ENCODE measurements at regions not wholly inside any gene's neighbourhood (a gene's known extent, or its start where the extent isn't known, plus 50 kb on each side); places are given as distances from the start of the nearest gene placed in this dataset.

GRCh38 chr12:83574142-83574541, 887.4 kb downstream of the TMTC2 start:
- Histone ChIP-seq H3K23me2 (ENCODE audit: low read depth, low read length) (no peaks in the 10 kb centered on the region), H2AFZ (ENCODE audit: low read length) (no peak overlapping the region), H3K4me3 (ENCODE audit: extremely low read depth in 1 of 4, insufficient read depth in 2 of 4, low read depth in 3 of 4, low read length in 4 of 4) (no peak overlapping the region), H4K5ac (ENCODE audit: insufficient read length, low read depth, low read length) (no peak overlapping the region), H3K14ac (ENCODE audit: insufficient read length) (no peak overlapping the region), H3K79me1 (ENCODE audit: low read depth, low read length) (no peaks in the 10 kb centered on the region), H3K9ac (replicated peaks in 1 of 4; ENCODE audit: extremely low read depth in 1 of 4, low read depth in 3 of 4, low read length in 3 of 4) (no peak overlapping the region), H3K56ac (replicated peaks; ENCODE audit: insufficient read length, low read depth, low read length) (no peak overlapping the region), H3K4me1 (replicated peaks in 1 of 4; ENCODE audit: control insufficient read depth in 3 of 4, insufficient read depth in 4 of 4, low read length in 3 of 4) (no peaks in the 10 kb centered on the region), H4K20me1 (replicated peaks in 1 of 2; ENCODE audit: control insufficient read depth in 1 of 2, insufficient read depth in 2 of 2, low read length in 2 of 2) (no peaks in the 10 kb centered on the region), H3K18ac (ENCODE audit: extremely low read depth, low read length) (no peak overlapping the region), H2BK5ac (ENCODE audit: low read depth, low read length) (no peak overlapping the region), H3K36me3 (ENCODE audit: control insufficient read depth in 2 of 4, insufficient read depth in 4 of 4, low read length in 3 of 4) (no peaks in the 10 kb centered on the region), H4K8ac (ENCODE audit: extremely low read depth, insufficient read depth, low read length) (no peak overlapping the region), H2AK5ac (ENCODE audit: low read depth, low read length) (no peak overlapping the region), H3K4ac (replicated peaks; ENCODE audit: insufficient read length, low read depth, low read length) (no peak overlapping the region), H2BK20ac (ENCODE audit: low read length) (no peak overlapping the region), H3K4me2 (ENCODE audit: insufficient read depth in 1 of 2, low read depth in 2 of 2, low read length in 2 of 2) (no peak overlapping the region), H2BK120ac (replicated peaks; ENCODE audit: low read depth, low read length) (no peak overlapping the region), H3K23ac (ENCODE audit: insufficient read length) (no peak overlapping the region), H2BK15ac (ENCODE audit: low read length) (no peak overlapping the region), H3K79me2 (ENCODE audit: control insufficient read depth in 1 of 2, insufficient read depth in 2 of 2, low read length in 2 of 2) (no peaks in the 10 kb centered on the region), H2BK12ac (ENCODE audit: low read depth, low read length) (no peak overlapping the region), H3K27me3 (replicated peaks in 1 of 4; ENCODE audit: control insufficient read depth in 3 of 4, extremely low read depth in 1 of 4, insufficient read depth in 3 of 4, low read length in 3 of 4) (no peaks in the 10 kb centered on the region), H4K91ac (replicated peaks; ENCODE audit: insufficient read length, low read length) (no peak overlapping the region), H3K9me3 (ENCODE audit: insufficient read depth in 2 of 2, low read depth in 1 of 2, low read length in 1 of 2) (no peaks in the 10 kb centered on the region), H3K27ac (ENCODE audit: low read depth, low read length) (no peak overlapping the region)
- DNase-seq (ENCODE audit: low read depth in 1 of 2, low spot score in 2 of 2) (no peak), FAIRE-seq (no peak)
- TF ChIP-seq SP2 (IDR thresholded peaks at IDR 0.05; ENCODE audit: low read length) (no peak), POU5F1 (IDR thresholded peaks at IDR 0.05; ENCODE audit: low read depth, low read length) (no peak), RAD21 (IDR thresholded peaks at IDR 0.05 in 1 of 2, conservative IDR thresholded peaks at IDR 0.05 in 1 of 2; ENCODE audit: low read depth in 2 of 2, low read length in 2 of 2) (no peak), ASH2L (IDR thresholded peaks at IDR 0.05; ENCODE audit: low read length) (no peak), NRF1 (IDR thresholded peaks at IDR 0.05; ENCODE audit: low read depth, low read length) (no peak)
- ChIA-PET POLR2A (ENCODE audit: partially characterized antibody) (no interaction called here), CTCF (ENCODE audit: partially characterized antibody) (no interaction called here)
- WGBS, 2 experiments (ENCODE audit: extremely low coverage in 1 of 2, insufficient coverage in 1 of 2, insufficient read length in 1 of 2, insufficient replicate concordance in 2 of 2, low coverage in 1 of 2, low lambda C conversion rate in 2 of 2, missing lambda C conversion rate in 1 of 2): 98% methylated on average over 2 of the region's 2 CpGs; no CpG with 5 or more reads in 1 of the 2 experiments

All from H1 (cell line).